Body of pancreas (tissue), 4 donors: ENCODE measurements at regions not wholly inside any gene's neighbourhood (a gene's known extent, or its start where the extent isn't known, plus 50 kb on each side); places are given as distances from the start of the nearest gene placed in this dataset.

Experiments used
- CTCF ChIP-seq, 7 experiments: fragments of 450-650 bp in 4 of 7; fragments of 200-600 bp in 3 of 7; sonication (generic) in 3 of 7; IDR thresholded peaks; one replicate each; pipeline ENCODE4 v1.5.1; 2016 to 2019; ENCODE audit warnings: antibody characterized with exemption in 7 of 7
- POLR2A ChIP-seq, 3 donors: fragments of 450-650 bp; IDR thresholded peaks; one replicate each; pipeline ENCODE4 v1.6.1; 2016; ENCODE audit warnings: antibody characterized with exemption in 3 of 3, mild to moderate bottlenecking in 2 of 3

GRCh38 chr17:34816848-34817247, 144.4 kb downstream of the CCT6B start:
- TF ChIP-seq POLR2A (IDR thresholded peaks at IDR 0.05) (no peak), CTCF (IDR thresholded peaks at IDR 0.05) (no peak)
